Stimulated activated CD8-positive, alpha-beta memory T cell treated with anti-CD3 and anti-CD28 coated beads, Interleukin-2, amount 100 ng/mL, for 1 hour (primary cell): ENCODE measurements at regions not wholly inside any gene's neighbourhood (a gene's known extent, or its start where the extent isn't known, plus 50 kb on each side); places are given as distances from the start of the nearest gene placed in this dataset.

ENCODE experiments used
- DNase-seq, 2 donors: peaks; one replicate each; pipeline ENCODE4 v3.0.0-alpha.2; 2020; ENCODE audit warnings: low read depth in 2 of 2

- no peak for DNase-seq
These were observed 665.1 kb downstream of the CDH18 start for GRCh38 chr5:19322716-19323485.

- DNase-seq = no peak
These were observed 653.7 kb downstream of the CDH18 start for GRCh38 chr5:19334278-19334677.

GRCh38 chr5:19342942-19343341 is 645.1 kb downstream of the CDH18 start:
- no peak for DNase-seq

GRCh38 chr5:19352120-19352519 is 635.9 kb downstream of the CDH18 start:
- DNase-seq = no peak

GRCh38 chr5:19369048-19369447 is 619.0 kb downstream of the CDH18 start:
- DNase-seq = no peak

GRCh38 chr5:19369561-19369960 is 618.4 kb downstream of the CDH18 start:
- no peak for DNase-seq

- DNase-seq = no peak
These were observed 617.2 kb downstream of the CDH18 start for GRCh38 chr5:19370655-19371386.

- no peak for DNase-seq
These were observed 599.6 kb downstream of the CDH18 start for GRCh38 chr5:19388391-19388790.

GRCh38 chr5:19401032-19401431 is 587.0 kb downstream of the CDH18 start:
- DNase-seq = no peak

- DNase-seq = no peak
These were observed 581.2 kb downstream of the CDH18 start for GRCh38 chr5:19406576-19407365.

- DNase-seq = no peak
These were observed 579.9 kb downstream of the CDH18 start for GRCh38 chr5:19408149-19408548.

- no peak for DNase-seq
These were observed 576.1 kb downstream of the CDH18 start for GRCh38 chr5:19411936-19412335.
